Right atrium auricular region (tissue), 2 donors: ENCODE measurements at regions not wholly inside any gene's neighbourhood (a gene's known extent, or its start where the extent isn't known, plus 50 kb on each side); places are given as distances from the start of the nearest gene placed in this dataset.

Experiments
- DNase-seq: peaks from one replicate; pipeline ENCODE4 v3.0.0-alpha.2; 2019; ENCODE audit warnings: low spot score
- H3K27ac ChIP-seq, 2 donors: fragments of 200-600 bp; sonication (generic); 1 replicate in 1 of 2; 2 replicates in 1 of 2; pipeline ENCODE4 v1.5.1; 2016 to 2019
- H3K27me3 ChIP-seq, 2 donors: fragments of 200-600 bp; sonication (generic); one replicate each; pipeline versions ENCODE4 v1.5.1 to v1.6.0; 2017 to 2019
- H3K36me3 ChIP-seq: fragments of 200-600 bp; sonication (generic); one replicate; pipeline ENCODE4 v1.5.1; 2016
- H3K4me1 ChIP-seq, 2 donors: fragments of 200-600 bp; sonication (generic); one replicate each; pipeline versions ENCODE4 v1.5.1 to v1.6.0; 2017 to 2019
- H3K4me3 ChIP-seq, 2 donors: fragments of 200-600 bp; sonication (generic); 1 replicate in 1 of 2; 2 replicates in 1 of 2; pipeline ENCODE4 v1.5.1; 2017 to 2019; ENCODE audit warnings: mild to moderate bottlenecking in 1 of 2, moderate library complexity in 1 of 2
- H3K9me3 ChIP-seq, 2 donors: fragments of 200-600 bp; sonication (generic); one replicate each; pipeline ENCODE4 v1.5.1; 2019
- TF ChIP-seq, protein P1 (sequence below), 2 donors: fragments of 200-600 bp; sonication (generic); IDR thresholded peaks; one replicate each; pipeline ENCODE4 v1.5.1; 2019; ENCODE audit warnings: antibody characterized with exemption in 2 of 2

DNA sequence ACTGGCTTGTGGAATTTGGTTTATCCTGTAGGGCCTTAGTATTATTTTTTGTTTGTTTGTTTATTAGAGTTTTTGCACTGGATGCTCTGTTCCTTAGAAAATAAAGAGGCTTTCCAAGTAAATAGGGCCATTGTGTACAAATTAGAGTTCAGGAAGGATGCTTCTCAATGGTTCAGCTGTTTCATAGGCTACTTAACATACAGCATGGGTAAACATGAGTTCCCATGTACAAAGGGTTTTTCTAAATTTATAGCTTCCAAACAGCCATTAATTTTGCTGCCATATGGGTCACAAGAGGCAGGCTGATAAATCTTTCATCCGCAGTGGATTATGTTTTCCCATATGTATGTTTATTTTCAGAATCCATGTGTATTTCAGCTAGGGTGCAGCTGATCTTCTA lies 121.6 kb upstream of the WDR11 start:
- Histone ChIP-seq H3K27ac (no peak overlapping the region), H3K9me3 (no peaks in the 10 kb centered on the region), H3K27me3 (no peaks in the 10 kb centered on the region), H3K4me1 (no peaks in the 10 kb centered on the region), H3K36me3 (no peaks in the 10 kb centered on the region), H3K4me3 (no peak overlapping the region)
- no peak for DNase-seq
- TF ChIP-seq, protein P1, sequence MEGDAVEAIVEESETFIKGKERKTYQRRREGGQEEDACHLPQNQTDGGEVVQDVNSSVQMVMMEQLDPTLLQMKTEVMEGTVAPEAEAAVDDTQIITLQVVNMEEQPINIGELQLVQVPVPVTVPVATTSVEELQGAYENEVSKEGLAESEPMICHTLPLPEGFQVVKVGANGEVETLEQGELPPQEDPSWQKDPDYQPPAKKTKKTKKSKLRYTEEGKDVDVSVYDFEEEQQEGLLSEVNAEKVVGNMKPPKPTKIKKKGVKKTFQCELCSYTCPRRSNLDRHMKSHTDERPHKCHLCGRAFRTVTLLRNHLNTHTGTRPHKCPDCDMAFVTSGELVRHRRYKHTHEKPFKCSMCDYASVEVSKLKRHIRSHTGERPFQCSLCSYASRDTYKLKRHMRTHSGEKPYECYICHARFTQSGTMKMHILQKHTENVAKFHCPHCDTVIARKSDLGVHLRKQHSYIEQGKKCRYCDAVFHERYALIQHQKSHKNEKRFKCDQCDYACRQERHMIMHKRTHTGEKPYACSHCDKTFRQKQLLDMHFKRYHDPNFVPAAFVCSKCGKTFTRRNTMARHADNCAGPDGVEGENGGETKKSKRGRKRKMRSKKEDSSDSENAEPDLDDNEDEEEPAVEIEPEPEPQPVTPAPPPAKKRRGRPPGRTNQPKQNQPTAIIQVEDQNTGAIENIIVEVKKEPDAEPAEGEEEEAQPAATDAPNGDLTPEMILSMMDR (IDR thresholded peaks at IDR 0.05) = no peak

DNA sequence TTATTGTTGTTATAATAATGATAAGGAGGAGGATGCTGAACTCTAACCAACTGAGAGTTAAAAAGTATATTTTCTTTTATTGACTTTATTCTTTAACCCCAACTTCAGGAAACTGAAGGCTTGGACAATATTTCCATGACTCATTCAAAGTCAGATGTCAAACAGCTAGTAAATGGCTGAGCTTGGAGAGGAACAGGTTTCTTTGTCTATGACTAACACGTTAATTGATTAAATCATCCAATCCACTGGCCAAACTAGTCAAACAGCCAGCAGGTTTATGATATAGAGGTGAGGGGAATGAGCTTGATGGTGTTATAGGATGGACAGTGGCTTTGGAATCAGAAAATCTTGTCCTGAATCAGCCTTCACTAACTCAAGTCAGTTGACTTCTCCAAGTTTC lies 119.1 kb upstream of the WDR11 start:
- no peak overlapping the region for H3K4me3 ChIP-seq
- H3K9me3 ChIP-seq = no peaks in the 10 kb centered on the region
- no peaks in the 10 kb centered on the region for H3K36me3 ChIP-seq
- H3K27me3 ChIP-seq = no peaks in the 10 kb centered on the region
- no peak overlapping the region for H3K27ac ChIP-seq
- no peak for DNase-seq
- H3K4me1 ChIP-seq = no peaks in the 10 kb centered on the region
- TF ChIP-seq, protein P1 (IDR thresholded peaks at IDR 0.05) = no peak

DNA sequence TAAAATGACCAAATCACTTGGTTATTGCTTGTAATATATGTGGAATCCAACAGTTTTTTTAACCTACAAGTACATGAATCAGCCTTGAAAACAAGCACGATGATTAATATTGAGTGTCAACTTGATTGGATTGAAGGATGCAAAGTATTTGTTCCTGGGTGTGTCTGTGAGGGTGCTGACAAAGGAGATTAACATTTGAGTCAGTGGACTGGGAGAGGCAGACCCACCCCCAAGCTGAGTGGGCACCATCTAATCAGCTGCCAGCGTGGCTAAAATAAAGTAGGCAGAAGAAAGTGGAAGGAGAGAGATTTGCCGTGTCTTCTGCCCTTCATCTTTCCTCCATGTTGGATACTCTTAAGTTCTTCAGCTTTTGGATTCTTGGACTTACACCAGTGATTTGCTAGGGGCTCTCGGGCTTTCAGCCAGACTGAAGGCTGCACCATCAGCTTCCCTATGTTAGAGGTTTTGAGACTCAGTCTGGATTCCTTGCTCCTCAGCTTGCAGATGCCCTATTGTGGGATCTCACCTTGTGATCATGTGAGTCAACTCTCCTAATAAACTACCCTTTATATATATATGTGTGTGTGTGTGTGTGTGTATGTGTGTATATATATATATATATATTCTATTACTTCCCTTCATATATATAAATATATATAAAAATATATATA lies 118.4 kb upstream of the WDR11 start:
- H3K36me3 ChIP-seq = no peaks in the 10 kb centered on the region
- H3K4me3 ChIP-seq = no peak overlapping the region
- no peak overlapping the region for H3K27ac ChIP-seq
- no peak for DNase-seq
- no peaks in the 10 kb centered on the region for H3K27me3 ChIP-seq
- TF ChIP-seq, protein P1 (IDR thresholded peaks at IDR 0.05) = no peak
- no peaks in the 10 kb centered on the region for H3K9me3 ChIP-seq
- H3K4me1 ChIP-seq = no peaks in the 10 kb centered on the region

DNA sequence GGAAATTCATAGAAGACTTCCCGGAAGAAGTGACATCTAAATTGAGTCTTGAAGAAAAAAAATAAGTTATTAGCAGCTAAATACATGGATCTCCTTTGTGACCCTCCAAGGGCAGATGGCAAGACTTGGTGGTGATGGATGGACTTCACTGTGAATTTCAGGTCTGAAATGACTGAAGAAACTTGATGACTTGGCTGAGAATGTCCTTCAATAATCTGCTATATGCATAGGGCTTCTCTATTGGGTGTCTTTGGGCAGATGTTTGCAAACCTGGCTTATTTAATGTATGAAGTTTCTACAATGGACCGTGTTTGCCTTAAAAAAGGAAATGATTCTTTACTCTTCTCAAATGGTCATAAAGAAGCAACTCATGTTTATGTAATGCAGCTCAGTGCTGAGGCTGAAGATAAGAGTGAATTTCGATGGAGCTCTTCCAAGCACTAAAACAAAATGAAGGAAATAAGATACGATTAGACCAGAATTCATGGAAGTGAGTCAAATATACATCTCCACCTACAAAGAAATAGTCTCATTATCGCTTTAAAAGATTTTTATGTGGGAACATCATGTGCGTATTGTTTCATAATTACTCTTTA lies 116.6 kb upstream of the WDR11 start:
- H3K9me3 ChIP-seq = no peaks in the 10 kb centered on the region
- H3K27me3 ChIP-seq = no peaks in the 10 kb centered on the region
- TF ChIP-seq, protein P1 (IDR thresholded peaks at IDR 0.05) = no peak
- H3K36me3 ChIP-seq = no peaks in the 10 kb centered on the region
- no peaks in the 10 kb centered on the region for H3K4me1 ChIP-seq
- no peak overlapping the region for H3K27ac ChIP-seq
- DNase-seq = no peak
- H3K4me3 ChIP-seq = no peak overlapping the region

DNA sequence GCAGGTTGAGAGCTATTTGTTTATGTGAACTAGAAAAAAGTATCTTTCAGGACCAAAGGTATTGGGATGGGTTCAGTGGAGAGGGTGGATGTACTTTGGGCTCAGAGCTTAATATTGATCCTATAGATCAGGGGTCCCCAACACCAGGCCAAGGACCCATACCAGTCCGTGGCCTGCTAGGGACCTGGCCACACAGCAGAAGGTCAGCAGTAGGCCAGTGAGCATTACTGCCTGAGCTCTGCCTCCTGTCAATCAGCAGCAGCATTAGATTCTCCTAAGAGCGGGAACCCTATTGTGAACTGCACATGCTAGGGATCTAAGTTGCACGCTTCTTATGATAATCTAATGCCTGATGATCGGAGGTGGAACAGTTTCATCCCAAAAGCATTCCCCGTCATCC lies 115.8 kb upstream of the WDR11 start:
- TF ChIP-seq, protein P1 (IDR thresholded peaks at IDR 0.05) = no peak
- DNase-seq = no peak
- H3K4me3 ChIP-seq = no peak overlapping the region
- no peaks in the 10 kb centered on the region for H3K36me3 ChIP-seq
- H3K9me3 ChIP-seq = no peaks in the 10 kb centered on the region
- no peaks in the 10 kb centered on the region for H3K4me1 ChIP-seq
- H3K27ac ChIP-seq = no peak overlapping the region
- H3K27me3 ChIP-seq = no peaks in the 10 kb centered on the region
